Sigmoid colon (tissue), 6 donors: ENCODE measurements at regions not wholly inside any gene's neighbourhood (a gene's known extent, or its start where the extent isn't known, plus 50 kb on each side); places are given as distances from the start of the nearest gene placed in this dataset.

Experiments used
- DNase-seq: peaks from one replicate; pipeline ENCODE4 v3.0.0-alpha.2; 2019
- H3K27ac ChIP-seq, 4 donors: fragments of 200-600 bp; sonication (generic); one replicate each; pipeline ENCODE4 v1.5.1; 2016 to 2019; ENCODE audit warnings: mild to moderate bottlenecking in 1 of 4
- H3K27me3 ChIP-seq, 3 donors: fragments of 200-600 bp; sonication (generic); one replicate each; pipeline ENCODE4 v1.5.1; 2019; ENCODE audit warnings: mild to moderate bottlenecking in 1 of 3
- H3K36me3 ChIP-seq, 4 donors: fragments of 200-600 bp; sonication (generic); one replicate each; pipeline ENCODE4 v1.5.1; 2016 to 2019
- H3K4me1 ChIP-seq, 4 donors: fragments of 200-600 bp; sonication (generic); one replicate each; pipeline ENCODE4 v1.5.1; 2017 to 2019
- H3K4me3 ChIP-seq, 4 donors: fragments of 200-600 bp; sonication (generic); one replicate each; pipeline ENCODE4 v1.5.1; 2017 to 2019; ENCODE audit warnings: mild to moderate bottlenecking in 2 of 4, moderate library complexity in 1 of 4
- H3K9me3 ChIP-seq, 4 donors: fragments of 200-600 bp in 3 of 4; sonication (generic) in 3 of 4; one replicate each; pipeline versions ENCODE4 v1.5.1 to v1.6.1; 2013 to 2019
- CTCF ChIP-seq, 4 experiments: fragments of 450-650 bp in 3 of 4; fragments of 200-600 bp in 1 of 4; IDR thresholded peaks; one replicate each; pipeline ENCODE4 v1.5.1; 2016 to 2019; ENCODE audit warnings: antibody characterized with exemption in 4 of 4, mild to moderate bottlenecking in 3 of 4, moderate library complexity in 2 of 4
- EP300 ChIP-seq, 4 donors: sonication (generic); formaldehyde crosslinking; IDR thresholded peaks; one replicate each; pipeline ENCODE4 v1.6.1; 2017; ENCODE audit warnings: antibody characterized with exemption in 4 of 4
- POLR2A ChIP-seq, 2 donors: fragments of 450-650 bp; IDR thresholded peaks; one replicate each; pipeline ENCODE4 v1.6.1; 2016; ENCODE audit warnings: antibody characterized with exemption in 2 of 2, mild to moderate bottlenecking in 2 of 2, moderate library complexity in 2 of 2
- POLR2AphosphoS5 ChIP-seq, 4 donors: sonication (generic); formaldehyde crosslinking; IDR thresholded peaks; one replicate each; pipeline ENCODE4 v1.6.1; 2017; ENCODE audit warnings: antibody characterized with exemption in 4 of 4
- whole genome bisulfite sequencing, 2 donors: extraction: QIAGEN DNeasy Blood & Tissue Kit; methylation state at CpG; one replicate each; pipeline ENCODE4 v1.1.7; 2013; 5-methylcytosine and 5-hydroxymethylcytosine counted together
- intact Hi-C: fragments of 100-400 bp; cut with DNase I; formaldehyde crosslinking; loops from one replicate; pipeline ENCODE4 v1.15.1; 2023
- donor health status: healthy with polysubstance abuse.
- donor health status: healthy.

GRCh38 chr11:62025487-62026105, 58.2 kb upstream of the FTH1 start:
- TF ChIP-seq CTCF (IDR thresholded peaks at IDR 0.05) (no peak), POLR2AphosphoS5 (IDR thresholded peaks at IDR 0.05) (peak; percentile 37 to 81 (median 46)), EP300 (IDR thresholded peaks at IDR 0.05) (peak in 3 of 4 donors; percentile 35 to 74 (median 68)), POLR2A (IDR thresholded peaks at IDR 0.05) (peak in 1 of 2 donors; percentile 32)
- peaks cover 0 to 3% (median 1%) of the 10 kb centered on the region in 4 donors for H3K9me3 ChIP-seq
- H3K27ac ChIP-seq: peak overlapping the region in 3 of 4 donors; percentile 28 to 68 (median 50)
- no peaks in the 10 kb centered on the region for H3K4me1 ChIP-seq
- no peak overlapping the region for H3K4me3 ChIP-seq
- no peaks in the 10 kb centered on the region for H3K27me3 ChIP-seq
- 2 to 12% methylated on average over 13 of the region's 13 CpGs for WGBS, 2 donors
- intact Hi-C loops: no loop called here
- no peaks in the 10 kb centered on the region for H3K36me3 ChIP-seq
- peak; percentile 85 for DNase-seq

GRCh38 chr11:62024936-62025486, 57.6 kb upstream of the FTH1 start:
- WGBS, 2 donors: 46 to 53% methylated on average over 6 of the region's 6 CpGs
- intact Hi-C loops: no loop called here
- Histone ChIP-seq H3K27me3 (no peaks in the 10 kb centered on the region), H3K36me3 (no peaks in the 10 kb centered on the region), H3K27ac (peak overlapping the region in 3 of 4 donors; percentile 28 to 68 (median 39)), H3K4me1 (no peaks in the 10 kb centered on the region), H3K9me3 (peaks cover 0 to 3% (median 1%) of the 10 kb centered on the region in 4 donors), H3K4me3 (no peak overlapping the region)
- DNase-seq: peak; percentile 30
- TF ChIP-seq CTCF (IDR thresholded peaks at IDR 0.05) (no peak), EP300 (IDR thresholded peaks at IDR 0.05) (no peak), POLR2A (IDR thresholded peaks at IDR 0.05) (no peak), POLR2AphosphoS5 (IDR thresholded peaks at IDR 0.05) (no peak)

GRCh38 chr11:62022211-62022610, 54.8 kb upstream of the FTH1 start:
- no peaks in the 10 kb centered on the region for H3K27me3 ChIP-seq
- no peak overlapping the region for H3K4me3 ChIP-seq
- H3K9me3 ChIP-seq: peaks cover 0 to 3% (median 1%) of the 10 kb centered on the region in 4 donors
- intact Hi-C loops: no loop called here
- no peak for TF ChIP-seq POLR2AphosphoS5 (IDR thresholded peaks at IDR 0.05)
- no peak for TF ChIP-seq POLR2A (IDR thresholded peaks at IDR 0.05)
- TF ChIP-seq EP300 (IDR thresholded peaks at IDR 0.05): no peak
- TF ChIP-seq CTCF (IDR thresholded peaks at IDR 0.05): no peak
- no peaks in the 10 kb centered on the region for H3K36me3 ChIP-seq
- WGBS, 2 donors: 65 to 88% methylated on average over 3 of the region's 3 CpGs
- no peaks in the 10 kb centered on the region for H3K4me1 ChIP-seq
- DNase-seq: peak; percentile 29
- H3K27ac ChIP-seq: no peak overlapping the region

- intact Hi-C loops: no loop called here
- H3K36me3 ChIP-seq: no peaks in the 10 kb centered on the region
- peak; percentile 46 for DNase-seq
- no peaks in the 10 kb centered on the region for H3K4me1 ChIP-seq
- WGBS, 2 donors: 79 to 84% methylated on average over 3 of the region's 3 CpGs
- peaks cover 0 to 3% (median 1%) of the 10 kb centered on the region in 4 donors for H3K9me3 ChIP-seq
- no peak overlapping the region for H3K4me3 ChIP-seq
- TF ChIP-seq POLR2AphosphoS5 (IDR thresholded peaks at IDR 0.05) (no peak), CTCF (IDR thresholded peaks at IDR 0.05) (no peak), EP300 (IDR thresholded peaks at IDR 0.05) (no peak), POLR2A (IDR thresholded peaks at IDR 0.05) (no peak)
- H3K27ac ChIP-seq: no peak overlapping the region
- no peaks in the 10 kb centered on the region for H3K27me3 ChIP-seq
These were observed 53.2 kb upstream of the FTH1 start for GRCh38 chr11:62020661-62021060.
